H9 (cell line): ENCODE measurements at regions not wholly inside any gene's neighbourhood (a gene's known extent, or its start where the extent isn't known, plus 50 kb on each side); places are given as distances from the start of the nearest gene placed in this dataset.

ENCODE experiments used
- DNase-seq: peaks from one replicate; pipeline ENCODE4 v3.0.0-alpha.2; 2017
- H2AFZ ChIP-seq: one replicate; pipeline ENCODE4 v1.6.1; 2013; ENCODE audit warnings: mild to moderate bottlenecking, low read length, control low read depth, moderate library complexity
- H2AK5ac ChIP-seq: 2 replicates; pipeline ENCODE4 v1.6.1; 2013; ENCODE audit warnings: low read length, control low read depth, mixed read lengths; ENCODE audit not compliant: insufficient read length
- H2BK120ac ChIP-seq: one replicate; pipeline ENCODE4 v1.6.1; 2013; ENCODE audit warnings: low read depth, mild to moderate bottlenecking, low read length, control low read depth, inconsistent platforms; ENCODE audit not compliant: poor library complexity, severe bottlenecking
- H2BK12ac ChIP-seq: 2 replicates; pipeline ENCODE4 v1.6.1; 2013; ENCODE audit warnings: low read length, control low read depth, mixed read lengths, low read depth; ENCODE audit not compliant: insufficient read length
- H2BK15ac ChIP-seq: 2 replicates; pipeline ENCODE4 v1.6.1; 2013; ENCODE audit warnings: low read depth, low read length, control low read depth
- H2BK20ac ChIP-seq: one replicate; pipeline ENCODE4 v1.6.1; 2013; ENCODE audit warnings: low read depth, mild to moderate bottlenecking, low read length, control low read depth, inconsistent platforms; ENCODE audit not compliant: poor library complexity, severe bottlenecking
- H2BK5ac ChIP-seq: 2 replicates; pipeline ENCODE4 v1.6.1; 2013; ENCODE audit warnings: low read length, control low read depth, mixed read lengths; ENCODE audit not compliant: insufficient read length
- H3K14ac ChIP-seq: 2 replicates; pipeline ENCODE4 v1.6.1; 2013; ENCODE audit warnings: low read length, control low read depth; ENCODE audit not compliant: insufficient read depth
- H3K18ac ChIP-seq: 2 replicates; pipeline ENCODE4 v1.6.1; 2013; ENCODE audit warnings: low read depth, mild to moderate bottlenecking, mixed read lengths, low read length, control low read depth; ENCODE audit not compliant: insufficient read length
- H3K23ac ChIP-seq: 2 replicates; pipeline ENCODE4 v1.6.1; 2013; ENCODE audit warnings: low read length, control low read depth, mixed read lengths, low read depth; ENCODE audit not compliant: insufficient read length
- H3K23me2 ChIP-seq: 2 replicates; pipeline ENCODE4 v1.6.1; 2013; ENCODE audit warnings: low read depth, mild to moderate bottlenecking, mixed read lengths, low read length, control low read depth; ENCODE audit not compliant: insufficient read length, poor library complexity, severe bottlenecking
- H3K27ac ChIP-seq: 2 replicates; pipeline ENCODE4 v1.5.1; 2013; ENCODE audit warnings: low read length, control low read depth, mixed read lengths, low read depth; ENCODE audit not compliant: insufficient read length
- H3K27me3 ChIP-seq: 2 replicates; pipeline ENCODE4 v1.6.1; 2013; ENCODE audit warnings: low read length, control low read depth, inconsistent platforms; ENCODE audit not compliant: insufficient read depth
- H3K4ac ChIP-seq: 2 replicates; pipeline ENCODE4 v1.6.1; 2013; ENCODE audit warnings: low read depth, mild to moderate bottlenecking, control low read depth, inconsistent platforms, low read length, moderate library complexity
- H3K4me1 ChIP-seq: 2 replicates; pipeline ENCODE4 v1.6.1; 2013; ENCODE audit warnings: low read length, control low read depth, inconsistent platforms; ENCODE audit not compliant: insufficient read depth
- H3K4me2 ChIP-seq: 2 replicates; pipeline ENCODE4 v1.6.1; 2013; ENCODE audit warnings: low read length, control low read depth, mixed read lengths; ENCODE audit not compliant: insufficient read length, insufficient read depth
- H3K56ac ChIP-seq: 2 replicates; pipeline ENCODE4 v1.6.1; 2013; ENCODE audit warnings: low read depth, mild to moderate bottlenecking, mixed read lengths, low read length, control low read depth; ENCODE audit not compliant: insufficient read length
- H3K79me1 ChIP-seq: 2 replicates; pipeline ENCODE4 v1.6.1; 2013; ENCODE audit warnings: low read depth, mild to moderate bottlenecking, moderate library complexity, low read length, control low read depth, inconsistent platforms; ENCODE audit not compliant: insufficient read depth, poor library complexity, severe bottlenecking
- H3K79me2 ChIP-seq: 2 replicates; pipeline ENCODE4 v1.6.1; 2013; ENCODE audit warnings: low read length, control low read depth, inconsistent platforms; ENCODE audit not compliant: insufficient read depth
- H3K9ac ChIP-seq: 2 replicates; pipeline ENCODE4 v1.6.1; 2013; ENCODE audit warnings: low read length, control low read depth, mixed read lengths; ENCODE audit not compliant: insufficient read length; ENCODE audit errors: extremely low read depth
- H3K9me3 ChIP-seq: one replicate; pipeline ENCODE4 v1.6.1; 2013; ENCODE audit warnings: low read depth, low read length, inconsistent platforms; ENCODE audit not compliant: control insufficient read depth
- H3T11ph ChIP-seq: one replicate; pipeline ENCODE4 v1.6.1; 2013; ENCODE audit warnings: mild to moderate bottlenecking, low read length, control low read depth, inconsistent platforms
- H4K20me1 ChIP-seq: one replicate; pipeline ENCODE4 v1.6.1; 2013; ENCODE audit not compliant: control insufficient read depth, insufficient read length, insufficient read depth
- H4K5ac ChIP-seq: 2 replicates; pipeline ENCODE4 v1.6.1; 2013; ENCODE audit warnings: low read depth, mild to moderate bottlenecking, mixed read lengths, low read length, control low read depth; ENCODE audit not compliant: insufficient read length
- H4K8ac ChIP-seq: replicated peaks from 2 replicates; pipeline ENCODE4 v1.6.1; 2013; ENCODE audit warnings: low read length, control low read depth, mixed read lengths, low read depth; ENCODE audit not compliant: insufficient read length
- H4K91ac ChIP-seq: 2 replicates; pipeline ENCODE4 v1.6.1; 2013; ENCODE audit warnings: low read depth, mild to moderate bottlenecking, moderate library complexity, mixed read lengths, low read length, control low read depth; ENCODE audit not compliant: insufficient read length
- H3K27ac Mint-ChIP-seq, 3 experiments: 2 replicates in 2 of 3; 3 replicates in 1 of 3; pipeline ENCODE4 v1.8.0; 2020 to 2021; ENCODE audit warnings: mixed read lengths in 3 of 3, mild to moderate bottlenecking in 1 of 3, moderate library complexity in 1 of 3
- H3K27me3 Mint-ChIP-seq: 2 replicates; pipeline ENCODE4 v1.8.0; 2021; ENCODE audit warnings: low read depth, mild to moderate bottlenecking, moderate library complexity, mixed read lengths
- H3K36me3 Mint-ChIP-seq, 3 experiments: 2 replicates in 2 of 3; 3 replicates in 1 of 3; pipeline ENCODE4 v1.8.0; 2020 to 2021; ENCODE audit warnings: low read depth in 3 of 3, mixed read lengths in 3 of 3; ENCODE audit not compliant: insufficient read depth in 1 of 3
- H3K4me1 Mint-ChIP-seq, 2 experiments: 2 replicates each; pipeline ENCODE4 v1.8.0; 2020; ENCODE audit warnings: mixed read lengths in 2 of 2
- H3K4me3 Mint-ChIP-seq, 2 experiments: 2 replicates in 1 of 2; 3 replicates in 1 of 2; pipeline ENCODE4 v1.8.0; 2020 to 2021; ENCODE audit warnings: mild to moderate bottlenecking in 2 of 2, mixed read lengths in 2 of 2, moderate library complexity in 1 of 2
- H3K9me3 Mint-ChIP-seq, 2 experiments: 2 replicates in 1 of 2; 3 replicates in 1 of 2; pipeline ENCODE4 v1.8.0; 2020; ENCODE audit warnings: mild to moderate bottlenecking in 2 of 2, mixed read lengths in 2 of 2, moderate library complexity in 1 of 2
- WGBS: extraction: QIAGEN DNeasy Blood & Tissue Kit; methylation state at CpG from one replicate; pipeline ENCODE4 v1.1.7; 2013; ENCODE audit warnings: missing lambda C conversion rate, low lambda C conversion rate, mixed read lengths; ENCODE audit not compliant: insufficient read length; ENCODE audit errors: extremely low coverage; 5-methylcytosine and 5-hydroxymethylcytosine counted together
- TF ChIP-seq, protein P1 (sequence below): fragments of 200-600 bp; sonication (generic); conservative IDR thresholded peaks from 3 replicates; pipeline ENCODE4 v1.8.0; 2021; ENCODE audit warnings: antibody characterized with exemption, mild to moderate bottlenecking

DNA sequence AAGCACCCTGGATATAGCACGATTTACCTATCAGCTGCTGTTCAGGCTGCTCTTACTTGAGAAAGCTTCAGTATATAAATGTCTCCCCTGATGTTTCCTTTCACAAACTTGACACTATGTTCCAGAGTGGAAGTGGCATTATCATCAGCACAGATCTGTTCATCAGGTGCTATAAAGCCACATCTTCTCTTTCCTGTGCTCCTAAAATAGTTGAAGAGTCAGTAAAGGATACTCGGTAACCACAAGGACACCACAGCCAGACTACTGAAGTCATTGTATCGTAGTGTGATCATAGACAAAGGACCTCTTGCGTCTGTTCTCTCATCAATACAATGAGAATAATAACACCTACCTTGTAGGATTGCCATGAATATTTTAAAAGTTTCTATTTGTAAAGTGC, 841.0 kb upstream of the CELF4 start:
- H4K5ac ChIP-seq, result no peak overlapping the region
- no peaks in the 10 kb centered on the region for H3K27me3 Mint-ChIP-seq
- H3K9ac ChIP-seq, result no peak overlapping the region
- H3K36me3 Mint-ChIP-seq, result peaks cover 3 to 24% (median 5%) of the 10 kb centered on the region in 3 experiments; a peak in 6 of 7 replicates
- no peak overlapping the region for H3K4me3 Mint-ChIP-seq
- peaks cover 12 to 16% of the 10 kb centered on the region in 2 experiments for H3K4me1 Mint-ChIP-seq
- no peak overlapping the region for H2BK20ac ChIP-seq
- H3K18ac ChIP-seq, result no peak overlapping the region
- no peak overlapping the region for H2BK15ac ChIP-seq
- no peak overlapping the region for H4K91ac ChIP-seq
- TF ChIP-seq, protein P1, sequence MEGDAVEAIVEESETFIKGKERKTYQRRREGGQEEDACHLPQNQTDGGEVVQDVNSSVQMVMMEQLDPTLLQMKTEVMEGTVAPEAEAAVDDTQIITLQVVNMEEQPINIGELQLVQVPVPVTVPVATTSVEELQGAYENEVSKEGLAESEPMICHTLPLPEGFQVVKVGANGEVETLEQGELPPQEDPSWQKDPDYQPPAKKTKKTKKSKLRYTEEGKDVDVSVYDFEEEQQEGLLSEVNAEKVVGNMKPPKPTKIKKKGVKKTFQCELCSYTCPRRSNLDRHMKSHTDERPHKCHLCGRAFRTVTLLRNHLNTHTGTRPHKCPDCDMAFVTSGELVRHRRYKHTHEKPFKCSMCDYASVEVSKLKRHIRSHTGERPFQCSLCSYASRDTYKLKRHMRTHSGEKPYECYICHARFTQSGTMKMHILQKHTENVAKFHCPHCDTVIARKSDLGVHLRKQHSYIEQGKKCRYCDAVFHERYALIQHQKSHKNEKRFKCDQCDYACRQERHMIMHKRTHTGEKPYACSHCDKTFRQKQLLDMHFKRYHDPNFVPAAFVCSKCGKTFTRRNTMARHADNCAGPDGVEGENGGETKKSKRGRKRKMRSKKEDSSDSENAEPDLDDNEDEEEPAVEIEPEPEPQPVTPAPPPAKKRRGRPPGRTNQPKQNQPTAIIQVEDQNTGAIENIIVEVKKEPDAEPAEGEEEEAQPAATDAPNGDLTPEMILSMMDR, result no peak
- no peaks in the 10 kb centered on the region for H3K4me1 ChIP-seq
- no peaks in the 10 kb centered on the region for H3K79me2 ChIP-seq
- H2AK5ac ChIP-seq, result no peak overlapping the region
- no peak overlapping the region for H3K14ac ChIP-seq
- no peak overlapping the region for H3K4me2 ChIP-seq
- DNase-seq, result no peak
- no peak overlapping the region for H2BK120ac ChIP-seq
- H2BK5ac ChIP-seq, result no peak overlapping the region
- H3K27ac ChIP-seq, result no peak overlapping the region
- H4K8ac ChIP-seq, result no peak overlapping the region
- no peak overlapping the region for H2BK12ac ChIP-seq
- H3K79me1 ChIP-seq, result no peaks in the 10 kb centered on the region
- no peaks in the 10 kb centered on the region for H4K20me1 ChIP-seq
- no peak overlapping the region for H2AFZ ChIP-seq
- no CpG with 5 or more reads among the region's 4 CpGs for WGBS
- H3T11ph ChIP-seq, result no peak overlapping the region
- no peaks in the 10 kb centered on the region for H3K27me3 ChIP-seq
- no peaks in the 10 kb centered on the region for H3K9me3 ChIP-seq
- no peaks in the 10 kb centered on the region for H3K23me2 ChIP-seq
- H3K56ac ChIP-seq, result no peak overlapping the region
- H3K23ac ChIP-seq, result no peak overlapping the region
- H3K9me3 Mint-ChIP-seq, result peaks cover 12 to 14% of the 10 kb centered on the region in 2 experiments
- no peak overlapping the region for H3K4ac ChIP-seq
- H3K27ac Mint-ChIP-seq, result no peak overlapping the region
